Mesendoderm (in vitro differentiated cells): ENCODE measurements at regions not wholly inside any gene's neighbourhood (a gene's known extent, or its start where the extent isn't known, plus 50 kb on each side); places are given as distances from the start of the nearest gene placed in this dataset.

Experiments used
- DNase-seq: peaks from one replicate; pipeline ENCODE4 v3.0.0; 2013
- H2AK5ac ChIP-seq: 2 replicates; pipeline ENCODE4 v1.6.1; 2013; ENCODE audit warnings: low read length, inconsistent platforms
- H2BK120ac ChIP-seq: 2 replicates; pipeline ENCODE4 v1.6.1; 2013; ENCODE audit warnings: low read depth, mild to moderate bottlenecking, low read length, moderate library complexity, mixed read lengths
- H2BK15ac ChIP-seq: replicated peaks from 2 replicates; pipeline ENCODE4 v1.6.1; 2013; ENCODE audit warnings: low read depth, mild to moderate bottlenecking, moderate library complexity
- H2BK5ac ChIP-seq: 2 replicates; pipeline ENCODE4 v1.6.1; 2013; ENCODE audit warnings: low read length, inconsistent platforms
- H3K18ac ChIP-seq: 2 replicates; pipeline ENCODE4 v1.6.1; 2013; ENCODE audit warnings: mild to moderate bottlenecking, low read length, mixed read lengths
- H3K23ac ChIP-seq: one replicate; pipeline ENCODE4 v1.6.1; 2013; ENCODE audit warnings: low read length
- H3K27ac ChIP-seq: 2 replicates; pipeline ENCODE4 v1.5.1; 2013; ENCODE audit warnings: low read depth, mild to moderate bottlenecking, inconsistent platforms, low read length, moderate library complexity
- H3K27me3 ChIP-seq: 2 replicates; pipeline ENCODE4 v1.6.1; 2013; ENCODE audit warnings: low read length, control low read depth, mild to moderate bottlenecking, inconsistent platforms; ENCODE audit not compliant: insufficient read depth, poor library complexity
- H3K36me3 ChIP-seq: 2 replicates; pipeline ENCODE4 v1.6.1; 2013; ENCODE audit warnings: low read length, inconsistent platforms; ENCODE audit not compliant: control insufficient read depth, insufficient read depth
- H3K4ac ChIP-seq: one replicate; pipeline ENCODE4 v1.6.1; 2013; ENCODE audit warnings: low read depth, mild to moderate bottlenecking, low read length, moderate library complexity
- H3K4me1 ChIP-seq: 2 replicates; pipeline ENCODE4 v1.6.1; 2013; ENCODE audit warnings: low read depth, low read length, inconsistent platforms; ENCODE audit not compliant: control insufficient read depth
- H3K4me2 ChIP-seq: 2 replicates; pipeline ENCODE4 v1.6.1; 2013; ENCODE audit warnings: low read length
- H3K4me3 ChIP-seq: 2 replicates; pipeline ENCODE4 v1.5.1; 2013; ENCODE audit warnings: mild to moderate bottlenecking, low read length
- H3K56ac ChIP-seq: one replicate; pipeline ENCODE4 v1.6.1; 2013; ENCODE audit warnings: low read length
- H3K79me1 ChIP-seq: 2 replicates; pipeline ENCODE4 v1.6.1; 2013; ENCODE audit warnings: low read length, inconsistent platforms
- H3K79me2 ChIP-seq: 2 replicates; pipeline ENCODE4 v1.6.1; 2013; ENCODE audit warnings: mild to moderate bottlenecking, low read length; ENCODE audit not compliant: control insufficient read depth, insufficient read depth
- H3K9ac ChIP-seq: 2 replicates; pipeline ENCODE4 v1.6.1; 2013; ENCODE audit warnings: low read length, inconsistent platforms
- H4K5ac ChIP-seq: one replicate; pipeline ENCODE4 v1.6.1; 2013; ENCODE audit warnings: low read length
- H4K8ac ChIP-seq: one replicate; pipeline ENCODE4 v1.6.1; 2013; ENCODE audit warnings: low read depth, mild to moderate bottlenecking, control low read depth, low read length, moderate library complexity
- WGBS: extraction: QIAGEN DNeasy Blood & Tissue Kit; methylation state at CpG from one replicate; pipeline ENCODE4 v1.1.7; 2013; ENCODE audit warnings: low lambda C conversion rate, missing lambda C conversion rate; ENCODE audit not compliant: insufficient coverage; ENCODE audit errors: extremely low coverage; 5-methylcytosine and 5-hydroxymethylcytosine counted together

DNA sequence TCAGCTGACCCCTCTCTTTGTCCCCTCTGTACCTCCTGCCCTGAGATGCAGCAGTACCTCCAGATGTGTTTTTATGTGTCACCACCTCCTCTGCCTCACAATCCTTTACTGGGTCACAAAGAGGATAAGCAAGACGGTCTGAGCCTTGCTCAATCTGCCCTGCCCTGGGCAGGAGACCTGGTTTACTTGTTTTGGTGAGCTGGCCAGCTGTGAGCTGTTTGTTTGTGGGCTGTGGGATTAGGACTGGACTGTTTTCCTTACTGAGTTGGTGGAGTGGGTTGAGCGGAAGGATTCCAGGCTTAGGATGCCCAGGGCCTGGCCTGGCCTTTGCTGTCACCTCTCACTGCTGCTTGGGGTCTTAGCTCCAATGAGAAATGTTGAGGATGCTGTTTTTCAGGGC lies 299.5 kb downstream of the SRBD1 start:
- no peak overlapping the region for H3K4me2 ChIP-seq
- H2BK15ac ChIP-seq = no peak overlapping the region
- no peak overlapping the region for H4K5ac ChIP-seq
- no peak overlapping the region for H2AK5ac ChIP-seq
- H3K9ac ChIP-seq = no peak overlapping the region
- DNase-seq = no peak
- no peak overlapping the region for H4K8ac ChIP-seq
- no peak overlapping the region for H3K4me3 ChIP-seq
- no peak overlapping the region for H3K4ac ChIP-seq
- H3K18ac ChIP-seq = no peak overlapping the region
- H3K27ac ChIP-seq = no peak overlapping the region
- H3K79me1 ChIP-seq = no peaks in the 10 kb centered on the region
- no peak overlapping the region for H2BK120ac ChIP-seq
- no peaks in the 10 kb centered on the region for H3K27me3 ChIP-seq
- no peak overlapping the region for H3K23ac ChIP-seq
- H3K36me3 ChIP-seq = no peaks in the 10 kb centered on the region
- H2BK5ac ChIP-seq = no peak overlapping the region
- H3K4me1 ChIP-seq = no peaks in the 10 kb centered on the region
- no peak overlapping the region for H3K56ac ChIP-seq
- no CpG with 5 or more reads among the region's 2 CpGs for WGBS
- no peaks in the 10 kb centered on the region for H3K79me2 ChIP-seq

GRCh38 chr2:45307147-45307546 lies 297.9 kb upstream of the SIX2 start:
- no peak overlapping the region for H3K56ac ChIP-seq
- no peak overlapping the region for H3K4me3 ChIP-seq
- H3K36me3 ChIP-seq = no peaks in the 10 kb centered on the region
- H3K79me2 ChIP-seq = no peaks in the 10 kb centered on the region
- H3K9ac ChIP-seq = no peak overlapping the region
- H3K4me2 ChIP-seq = no peak overlapping the region
- no peak overlapping the region for H2AK5ac ChIP-seq
- no peak overlapping the region for H3K27ac ChIP-seq
- DNase-seq = no peak
- H3K4ac ChIP-seq = no peak overlapping the region
- no peak overlapping the region for H4K8ac ChIP-seq
- H3K4me1 ChIP-seq = no peaks in the 10 kb centered on the region
- no peak overlapping the region for H4K5ac ChIP-seq
- WGBS = no CpG with 5 or more reads among the region's 11 CpGs
- H3K27me3 ChIP-seq = no peaks in the 10 kb centered on the region
- no peak overlapping the region for H2BK15ac ChIP-seq
- H2BK120ac ChIP-seq = no peak overlapping the region
- H2BK5ac ChIP-seq = no peak overlapping the region
- no peaks in the 10 kb centered on the region for H3K79me1 ChIP-seq
- no peak overlapping the region for H3K18ac ChIP-seq
- no peak overlapping the region for H3K23ac ChIP-seq

GRCh38 chr2:45305599-45305998 lies 296.3 kb upstream of the SIX2 start:
- H3K56ac ChIP-seq = no peak overlapping the region
- WGBS = no CpG with 5 or more reads among the region's 3 CpGs
- no peak overlapping the region for H3K23ac ChIP-seq
- H3K9ac ChIP-seq = no peak overlapping the region
- DNase-seq = no peak
- no peaks in the 10 kb centered on the region for H3K4me1 ChIP-seq
- no peak overlapping the region for H4K8ac ChIP-seq
- H3K27me3 ChIP-seq = no peaks in the 10 kb centered on the region
- H3K79me1 ChIP-seq = no peaks in the 10 kb centered on the region
- H4K5ac ChIP-seq = no peak overlapping the region
- no peak overlapping the region for H2BK120ac ChIP-seq
- H3K4me3 ChIP-seq = no peak overlapping the region
- H2BK15ac ChIP-seq = no peak overlapping the region
- H3K4me2 ChIP-seq = no peak overlapping the region
- H3K79me2 ChIP-seq = no peaks in the 10 kb centered on the region
- H3K4ac ChIP-seq = no peak overlapping the region
- no peaks in the 10 kb centered on the region for H3K36me3 ChIP-seq
- no peak overlapping the region for H2BK5ac ChIP-seq
- no peak overlapping the region for H2AK5ac ChIP-seq
- H3K27ac ChIP-seq = no peak overlapping the region
- H3K18ac ChIP-seq = no peak overlapping the region

DNA sequence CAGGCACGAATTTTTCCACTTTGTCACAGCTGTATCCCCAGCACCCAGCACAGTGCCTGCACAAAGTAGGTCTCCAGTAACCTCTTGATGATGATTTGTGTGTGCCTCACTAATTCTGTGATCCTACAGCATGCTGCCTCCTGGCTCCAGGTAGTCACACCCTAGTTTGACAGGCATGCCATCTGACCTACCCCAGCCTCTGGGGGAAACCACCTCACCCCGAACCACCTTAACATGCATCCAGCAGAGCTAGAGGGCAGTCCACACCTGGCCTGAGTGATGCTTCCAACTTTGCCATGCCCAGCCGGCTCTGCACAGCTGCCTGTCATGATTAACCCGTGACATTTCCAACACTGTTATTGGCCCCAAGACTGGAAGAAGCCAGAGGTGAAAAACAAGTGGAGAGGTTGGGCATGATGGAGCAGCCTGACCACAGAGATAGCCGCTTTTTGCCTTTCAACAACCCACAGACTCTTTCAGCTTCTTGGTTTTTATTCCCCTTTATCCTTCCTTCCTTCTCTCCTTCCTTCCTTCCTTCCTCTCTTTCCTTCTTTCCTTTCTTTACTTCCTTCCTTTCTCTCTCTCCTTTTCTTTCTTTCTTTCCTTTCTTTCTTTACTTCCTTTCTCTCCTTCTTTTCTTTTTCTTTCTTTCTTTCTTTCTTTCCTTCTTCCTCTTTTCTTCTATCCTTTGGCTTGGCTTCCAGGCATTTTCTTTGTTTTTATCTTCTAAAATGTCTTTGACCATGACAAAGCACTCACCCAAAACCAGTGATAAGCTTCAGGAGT lies 294.4 kb upstream of the SIX2 start:
- H4K5ac ChIP-seq = no peak overlapping the region
- no peak overlapping the region for H2BK120ac ChIP-seq
- no peak overlapping the region for H3K4me2 ChIP-seq
- no peak overlapping the region for H3K56ac ChIP-seq
- no peak overlapping the region for H3K9ac ChIP-seq
- no peaks in the 10 kb centered on the region for H3K36me3 ChIP-seq
- no peak overlapping the region for H3K4me3 ChIP-seq
- WGBS = no CpG with 5 or more reads among the region's 5 CpGs
- H2AK5ac ChIP-seq = no peak overlapping the region
- no peaks in the 10 kb centered on the region for H3K27me3 ChIP-seq
- no peak overlapping the region for H3K23ac ChIP-seq
- no peak overlapping the region for H2BK15ac ChIP-seq
- H3K27ac ChIP-seq = no peak overlapping the region
- no peaks in the 10 kb centered on the region for H3K79me2 ChIP-seq
- no peak overlapping the region for H3K18ac ChIP-seq
- no peaks in the 10 kb centered on the region for H3K4me1 ChIP-seq
- no peak for DNase-seq
- no peak overlapping the region for H4K8ac ChIP-seq
- no peak overlapping the region for H2BK5ac ChIP-seq
- H3K79me1 ChIP-seq = no peaks in the 10 kb centered on the region
- no peak overlapping the region for H3K4ac ChIP-seq

- Histone ChIP-seq H2AK5ac (no peak overlapping the region), H3K56ac (no peak overlapping the region), H3K79me2 (no peaks in the 10 kb centered on the region), H3K9ac (no peak overlapping the region), H3K79me1 (no peaks in the 10 kb centered on the region), H3K4me2 (no peak overlapping the region), H2BK15ac (no peak overlapping the region), H3K4me1 (no peaks in the 10 kb centered on the region), H3K4me3 (no peak overlapping the region), H3K18ac (no peak overlapping the region), H3K23ac (no peak overlapping the region), H4K8ac (no peak overlapping the region), H3K4ac (no peak overlapping the region), H2BK5ac (no peak overlapping the region), H2BK120ac (no peak overlapping the region), H3K36me3 (no peaks in the 10 kb centered on the region), H3K27ac (no peak overlapping the region), H3K27me3 (no peaks in the 10 kb centered on the region), H4K5ac (no peak overlapping the region)
- DNase-seq = no peak
- no CpG with 5 or more reads among the region's 19 CpGs for WGBS
Observed at GRCh38 chr2:45301307-45302277, 292.3 kb upstream of the SIX2 start.
